Activated CD4-positive, CD25-positive, alpha-beta regulatory T cell (primary cell): ENCODE measurements at regions not wholly inside any gene's neighbourhood (a gene's known extent, or its start where the extent isn't known, plus 50 kb on each side); places are given as distances from the start of the nearest gene placed in this dataset.

Experiments
- DNase-seq, 4 experiments: peaks; one replicate each; lab custom pipeline; 2025; lab: John Stamatoyannopoulos, UW

DNA sequence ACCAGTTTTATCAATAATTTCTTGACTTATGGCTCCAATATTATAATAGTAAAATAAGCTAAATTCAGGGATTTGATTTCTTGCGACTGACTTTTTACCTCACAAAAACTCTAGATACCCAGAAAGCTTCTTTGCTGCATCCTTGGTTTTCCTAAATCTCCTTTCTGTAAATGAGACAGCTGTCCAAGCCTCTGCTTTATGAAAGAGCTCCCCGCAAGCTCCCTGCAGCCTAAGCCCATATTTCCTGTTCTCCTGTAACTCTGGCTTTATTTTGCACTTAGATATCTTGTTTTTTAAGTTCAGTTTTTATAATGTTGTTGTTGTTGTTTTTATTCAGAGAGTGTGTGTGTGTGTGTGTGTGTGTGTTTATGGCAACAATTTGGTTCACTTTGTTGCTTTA is 361.7 kb upstream of the PKDCC start:
- no peak for DNase-seq

- no peak for DNase-seq
These were observed 356.3 kb upstream of the PKDCC start for GRCh38 chr2:41691561-41691960.

GRCh38 chr2:41694536-41695049 is 353.2 kb upstream of the PKDCC start:
- DNase-seq: no peak

DNA sequence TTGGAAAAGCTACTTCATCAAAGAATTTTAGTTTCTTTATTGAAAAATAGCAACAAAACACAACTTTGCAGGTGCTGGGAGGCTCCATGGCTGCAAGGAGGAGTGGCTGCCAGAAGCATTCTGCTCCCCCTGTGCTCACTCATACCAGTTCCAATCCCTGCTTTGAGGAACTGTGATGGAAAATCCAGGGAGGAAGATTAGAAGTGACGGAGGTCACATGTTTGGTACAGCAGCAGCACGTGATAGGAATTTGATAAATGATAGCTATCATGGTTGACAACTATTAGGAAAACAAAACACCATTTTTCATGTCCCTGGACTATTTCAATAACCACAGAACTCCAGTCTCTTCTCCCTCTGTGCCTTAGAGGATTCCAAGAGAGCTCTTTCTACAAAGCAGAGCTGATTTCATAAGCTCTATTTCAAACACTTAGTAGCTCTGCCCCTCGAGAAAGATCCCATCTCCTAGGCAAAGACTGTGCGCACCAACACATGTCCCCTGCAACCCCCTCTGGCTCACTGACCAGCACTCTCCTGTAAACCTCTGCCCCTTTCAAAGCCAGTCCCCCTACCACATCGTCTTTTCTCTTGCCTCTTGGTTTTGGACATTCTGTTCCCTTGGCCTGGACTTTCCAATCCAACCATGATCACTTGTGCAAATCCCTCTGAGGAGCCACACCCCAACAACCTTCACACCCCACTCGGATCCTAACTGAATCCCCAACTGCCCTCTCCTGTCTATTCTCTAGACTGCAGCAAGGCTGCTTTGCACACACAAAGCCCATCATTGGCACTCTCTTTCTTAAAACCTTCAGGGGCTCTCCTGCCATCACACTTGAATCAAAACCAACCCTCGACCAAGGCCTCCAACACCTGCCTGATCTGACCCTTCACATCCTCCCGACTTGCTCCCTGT is 352.4 kb upstream of the PKDCC start:
- DNase-seq: no peak

- no peak for DNase-seq
These were observed 350.4 kb upstream of the PKDCC start for GRCh38 chr2:41697389-41697788.

DNA sequence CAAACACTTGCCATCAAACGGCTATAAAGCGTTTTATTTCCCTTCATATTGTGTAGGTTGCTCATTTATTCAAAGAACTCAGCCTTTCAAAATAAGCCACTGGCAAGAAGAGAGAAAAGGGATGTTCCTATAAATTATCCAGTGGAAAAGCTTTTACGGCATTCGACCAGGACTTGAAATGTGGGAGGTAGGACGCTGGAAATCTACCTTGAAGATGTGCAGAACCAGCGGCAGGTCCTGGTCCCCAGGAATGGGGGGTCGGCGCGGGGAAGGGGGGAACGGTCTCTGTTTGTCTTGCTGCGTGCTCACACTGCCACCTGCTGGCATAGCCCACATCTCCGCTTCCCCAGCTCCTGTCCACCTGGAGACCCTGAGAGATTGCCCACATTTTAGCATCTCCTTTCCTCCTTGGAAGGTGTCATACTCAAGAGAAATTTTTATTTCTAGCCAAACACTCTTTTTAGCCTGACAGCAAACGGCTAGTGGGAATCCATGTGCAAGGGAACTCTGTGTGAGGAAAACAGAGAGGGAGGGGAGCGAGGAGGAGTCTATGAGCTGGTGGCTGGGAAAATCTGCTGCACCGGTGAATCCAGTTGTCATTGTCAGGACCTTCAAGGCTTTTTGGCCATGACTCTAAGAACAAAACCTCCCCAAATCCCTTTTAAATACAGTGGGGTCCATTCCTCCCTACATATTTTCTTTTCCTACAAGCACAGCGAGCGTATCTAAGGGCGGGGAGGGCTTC is 349.0 kb upstream of the PKDCC start:
- no peak for DNase-seq

DNA sequence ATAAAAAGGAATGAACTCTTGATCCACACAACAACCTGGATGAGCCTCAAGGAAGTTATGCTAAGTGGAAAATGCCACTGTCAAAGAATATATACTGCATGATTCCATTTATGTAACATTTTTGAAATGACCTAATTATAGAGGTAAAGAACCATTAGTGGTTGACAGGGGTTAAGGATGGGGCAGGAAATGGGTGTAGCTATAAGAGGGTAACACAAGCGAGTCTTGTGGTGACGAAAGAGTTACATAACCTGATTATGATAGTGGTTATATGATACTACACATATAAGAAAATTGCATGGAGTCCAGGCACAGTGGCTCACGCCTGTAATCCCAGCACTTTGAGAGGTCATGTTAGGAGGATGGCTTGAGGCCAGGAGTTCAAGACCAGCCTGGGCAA is 346.6 kb upstream of the PKDCC start:
- DNase-seq: no peak

- no peak for DNase-seq
These were observed 344.7 kb upstream of the PKDCC start for GRCh38 chr2:41703123-41703522.

- DNase-seq: no peak
These were observed 342.2 kb upstream of the PKDCC start for GRCh38 chr2:41705634-41706033.

DNA sequence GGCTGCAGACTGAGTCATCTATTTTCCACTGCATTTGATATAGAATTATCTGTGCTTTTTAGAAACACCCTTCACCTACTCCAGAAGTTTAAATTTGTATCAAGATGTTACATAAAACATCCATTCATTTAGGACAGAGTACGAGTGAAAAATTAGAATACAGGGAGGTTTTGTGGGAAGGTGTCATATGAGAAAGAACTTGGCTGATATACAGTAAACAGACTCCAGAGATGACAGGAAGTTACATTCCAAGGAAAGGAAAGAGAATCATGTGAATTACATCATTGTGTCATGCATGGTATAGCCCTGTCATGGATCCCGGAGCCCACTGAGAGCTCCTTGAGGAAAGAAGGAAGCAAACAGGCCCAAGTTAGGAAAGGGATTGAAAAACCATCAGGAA is 341.5 kb upstream of the PKDCC start:
- DNase-seq: no peak

- DNase-seq: no peak
These were observed 339.9 kb upstream of the PKDCC start for GRCh38 chr2:41707790-41708451.

- DNase-seq: no peak
These were observed 337.9 kb upstream of the PKDCC start for GRCh38 chr2:41709702-41710599.

DNA sequence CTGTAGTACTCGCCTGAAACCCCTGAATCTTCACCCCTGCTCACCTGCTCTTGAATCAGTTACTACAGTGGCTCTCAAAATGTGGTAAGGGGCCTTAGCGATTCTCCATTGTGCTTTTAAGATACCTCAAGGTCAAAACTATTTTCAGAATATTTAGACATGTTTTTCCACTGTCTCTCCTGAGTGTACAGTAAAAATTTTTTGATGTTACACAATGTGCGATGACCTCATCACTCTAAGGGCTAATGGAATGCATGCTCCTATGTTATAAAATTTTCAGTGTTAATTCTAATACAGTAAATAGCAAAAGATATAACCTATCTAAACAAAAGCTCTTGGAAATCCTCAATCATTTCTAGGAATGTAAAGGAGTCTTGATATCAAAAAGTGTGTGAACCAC is 336.9 kb upstream of the PKDCC start:
- no peak for DNase-seq

DNA sequence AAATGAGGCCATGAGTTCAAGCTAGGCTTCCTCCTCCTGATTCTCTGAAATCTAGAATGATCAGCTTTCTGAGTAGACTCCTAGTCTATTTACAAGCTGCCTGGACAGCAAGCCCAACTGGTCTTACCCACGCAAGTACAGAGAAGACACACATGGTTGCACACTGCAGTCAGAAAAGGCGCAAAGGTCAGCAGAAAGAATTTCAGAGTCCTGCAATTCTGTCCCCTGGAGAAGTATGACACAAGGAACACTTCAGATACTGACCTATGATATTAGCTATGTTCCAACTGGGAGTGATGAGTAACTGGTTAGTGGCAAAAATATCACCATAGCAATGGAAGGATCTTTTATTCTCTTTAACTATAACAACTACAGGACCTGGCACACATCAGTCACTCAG is 336.1 kb upstream of the PKDCC start:
- DNase-seq: no peak

GRCh38 chr2:41716497-41716896 is 331.3 kb upstream of the PKDCC start:
- DNase-seq: no peak

DNA sequence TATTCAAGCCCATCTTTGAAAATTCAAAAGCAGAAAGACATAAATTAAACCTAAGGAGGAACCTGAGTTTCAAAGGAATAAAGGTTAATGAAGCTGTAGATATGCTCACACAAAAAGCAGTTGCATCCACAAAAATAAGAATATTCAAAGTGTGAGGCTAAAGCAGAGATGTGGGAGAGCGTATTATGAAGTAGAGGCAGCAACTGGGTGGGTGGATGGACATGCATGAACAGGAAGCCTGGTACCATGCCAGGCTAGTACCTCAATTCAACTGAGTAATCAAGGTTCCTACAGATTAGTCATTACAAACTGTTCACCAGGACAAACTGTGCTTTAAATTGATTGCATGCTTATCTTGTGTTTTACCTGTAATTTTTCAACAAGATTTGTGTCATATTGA is 330.0 kb upstream of the PKDCC start:
- no peak for DNase-seq

- DNase-seq: no peak
These were observed 329.1 kb upstream of the PKDCC start for GRCh38 chr2:41718705-41719104.

DNA sequence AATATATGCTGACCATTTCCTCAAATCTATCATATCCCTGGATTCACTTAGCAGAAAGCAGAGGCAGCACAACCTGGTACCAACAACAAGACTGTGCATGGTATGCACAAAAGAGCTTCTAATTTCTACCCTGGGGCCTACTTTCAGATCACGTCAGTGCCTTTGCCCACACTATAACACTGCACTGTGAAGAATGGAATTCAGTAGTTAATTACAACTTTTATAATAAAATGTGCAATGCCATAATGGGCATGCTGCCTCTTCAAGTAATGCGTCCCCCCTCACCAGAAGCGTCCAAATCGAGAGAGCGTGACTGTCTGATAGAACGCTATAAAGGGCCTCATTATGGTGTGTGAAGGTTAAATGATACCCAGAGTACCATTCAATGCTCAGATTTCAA is 328.1 kb upstream of the PKDCC start:
- DNase-seq: no peak

DNA sequence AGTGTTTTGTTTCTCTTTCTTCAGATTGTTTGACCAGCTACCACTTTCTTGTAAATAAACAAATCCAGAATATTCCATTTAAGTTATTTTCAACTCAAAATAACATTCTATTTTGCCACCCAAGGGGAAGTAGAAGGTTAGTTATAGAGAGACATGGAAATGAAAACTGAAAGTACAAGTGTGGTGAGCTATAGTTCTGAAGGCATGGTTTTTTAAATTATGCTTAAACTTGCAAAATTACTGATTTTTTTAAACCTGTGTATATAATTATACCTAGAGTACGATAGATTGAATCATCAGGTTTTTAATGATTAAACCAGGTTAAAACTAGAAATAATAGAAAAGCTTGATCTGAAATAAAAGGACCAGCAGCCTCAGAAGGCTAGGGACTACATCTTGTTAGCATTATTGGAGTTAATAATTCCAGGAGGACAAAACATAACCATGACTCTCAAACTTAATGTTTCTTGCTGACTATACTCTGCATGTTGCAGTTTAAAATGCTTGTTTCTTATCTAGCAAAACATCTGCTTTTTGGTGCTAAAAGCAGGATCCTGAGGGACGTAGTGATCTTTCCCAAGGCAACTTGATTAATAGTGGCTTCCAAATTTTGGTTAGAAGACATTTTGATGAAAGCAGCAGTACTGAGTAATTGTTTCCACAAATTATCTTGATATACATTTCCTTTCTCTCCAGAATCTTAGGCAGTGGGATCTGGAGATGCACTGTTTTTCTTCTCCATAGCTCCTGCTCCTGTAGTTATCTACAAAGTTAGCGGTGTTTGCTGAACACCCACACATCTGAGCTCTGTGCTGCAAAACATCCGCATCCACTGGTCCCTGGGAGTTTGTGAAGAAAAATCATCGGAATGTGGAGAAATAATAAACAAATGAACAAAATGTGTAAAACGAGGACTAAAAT is 327.2 kb upstream of the PKDCC start:
- DNase-seq: no peak

GRCh38 chr2:41722668-41723369 is 325.0 kb upstream of the PKDCC start:
- no peak for DNase-seq
